GM21825 (cell line): ENCODE measurements at regions not wholly inside any gene's neighbourhood (a gene's known extent, or its start where the extent isn't known, plus 50 kb on each side); places are given as distances from the start of the nearest gene placed in this dataset.
"Not testable (repeated sequence)": the region's sequence is repeated elsewhere in the genome, so short reads cannot be mapped to it uniquely, and the experiment has no call there.

Experiments used
- ATAC-seq: cut with Tn5 transposase; IDR thresholded peaks from one replicate; pipeline ENCODE4 v1.9.1; 2021; ENCODE audit warnings: mild to moderate bottlenecking, moderate library complexity; ENCODE audit not compliant: unreplicated experiment

GRCh38 chrX:40530509-40530908, 50.3 kb upstream of the ATP6AP2 start:
- no peak for ATAC-seq

GRCh38 chrX:40527543-40527942, 53.2 kb upstream of the ATP6AP2 start:
- ATAC-seq, result no peak

- ATAC-seq, result no peak
These were observed 54.4 kb upstream of the ATP6AP2 start for GRCh38 chrX:40526412-40526811.

DNA sequence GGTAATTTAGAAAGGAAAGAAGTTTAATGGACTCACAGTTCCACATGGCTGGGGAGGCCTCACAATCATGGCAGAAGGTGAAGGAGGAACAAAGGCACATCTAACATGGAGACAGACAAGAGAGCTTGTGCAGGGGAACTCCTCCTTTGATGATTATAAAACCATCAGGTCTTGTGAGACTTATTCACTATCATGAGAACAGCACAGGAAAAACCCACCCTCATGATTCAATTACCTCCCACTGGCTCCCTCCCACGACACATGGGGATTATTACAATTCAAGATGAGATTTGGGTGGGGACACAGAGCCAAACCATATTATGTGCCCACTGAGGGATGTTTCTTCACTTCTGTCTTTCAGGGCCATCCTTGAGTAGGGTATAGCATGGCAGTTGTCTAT, 54.9 kb upstream of the ATP6AP2 start:
- not testable (repeated sequence) for ATAC-seq

- ATAC-seq, result no peak
These were observed 56.3 kb upstream of the ATP6AP2 start for GRCh38 chrX:40524423-40524822.

GRCh38 chrX:40523852-40524251, 56.9 kb upstream of the ATP6AP2 start:
- no peak for ATAC-seq

GRCh38 chrX:40521868-40522450, 58.8 kb upstream of the ATP6AP2 start:
- no peak for ATAC-seq

GRCh38 chrX:40514376-40514775, 66.4 kb upstream of the ATP6AP2 start:
- no peak for ATAC-seq

GRCh38 chrX:40513835-40514234, 66.9 kb upstream of the ATP6AP2 start:
- no peak for ATAC-seq

DNA sequence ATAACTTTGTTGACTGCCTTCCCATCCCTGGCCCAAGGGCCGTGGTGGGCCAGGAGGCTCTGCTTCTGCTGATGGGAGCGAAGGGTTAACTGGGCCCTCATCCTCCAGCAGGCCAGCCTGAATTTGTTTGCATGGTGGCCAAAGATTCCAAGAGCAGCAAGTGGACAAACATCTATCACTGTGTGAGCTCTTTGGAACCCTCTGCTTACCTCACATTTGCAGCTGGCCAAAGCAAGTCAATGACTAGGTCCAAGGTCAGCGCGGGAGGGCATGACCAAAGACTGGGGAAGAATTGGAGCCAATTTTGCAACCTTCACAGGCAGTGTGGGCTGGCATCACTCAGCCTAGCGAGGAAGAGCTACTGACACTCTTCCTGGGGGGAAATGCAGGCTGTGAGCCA, 67.8 kb upstream of the ATP6AP2 start:
- ATAC-seq, result no peak

DNA sequence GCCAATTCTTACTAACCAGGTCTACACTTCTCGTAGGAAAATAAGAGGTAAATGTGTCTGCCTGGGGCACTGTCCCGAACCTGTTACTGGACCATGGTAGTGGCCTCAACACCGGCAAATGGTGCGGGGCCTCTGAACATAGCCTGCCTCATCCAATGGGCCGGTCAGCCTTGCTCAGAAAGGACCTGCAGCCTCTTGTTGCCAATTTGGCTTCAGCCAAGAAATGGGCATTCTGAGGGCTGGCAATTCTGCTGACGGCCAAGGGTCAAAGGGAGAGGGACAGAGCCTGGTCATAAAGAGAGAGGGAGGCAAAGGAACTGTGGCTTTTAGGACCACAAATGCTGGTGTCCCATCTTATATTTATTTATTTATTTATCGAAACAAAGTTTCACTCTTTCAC, 69.5 kb upstream of the ATP6AP2 start:
- no peak for ATAC-seq

GRCh38 chrX:40508560-40508959, 72.2 kb upstream of the ATP6AP2 start:
- ATAC-seq, result no peak

- ATAC-seq, result no peak
These were observed 74.4 kb upstream of the ATP6AP2 start for GRCh38 chrX:40506201-40506985.

DNA sequence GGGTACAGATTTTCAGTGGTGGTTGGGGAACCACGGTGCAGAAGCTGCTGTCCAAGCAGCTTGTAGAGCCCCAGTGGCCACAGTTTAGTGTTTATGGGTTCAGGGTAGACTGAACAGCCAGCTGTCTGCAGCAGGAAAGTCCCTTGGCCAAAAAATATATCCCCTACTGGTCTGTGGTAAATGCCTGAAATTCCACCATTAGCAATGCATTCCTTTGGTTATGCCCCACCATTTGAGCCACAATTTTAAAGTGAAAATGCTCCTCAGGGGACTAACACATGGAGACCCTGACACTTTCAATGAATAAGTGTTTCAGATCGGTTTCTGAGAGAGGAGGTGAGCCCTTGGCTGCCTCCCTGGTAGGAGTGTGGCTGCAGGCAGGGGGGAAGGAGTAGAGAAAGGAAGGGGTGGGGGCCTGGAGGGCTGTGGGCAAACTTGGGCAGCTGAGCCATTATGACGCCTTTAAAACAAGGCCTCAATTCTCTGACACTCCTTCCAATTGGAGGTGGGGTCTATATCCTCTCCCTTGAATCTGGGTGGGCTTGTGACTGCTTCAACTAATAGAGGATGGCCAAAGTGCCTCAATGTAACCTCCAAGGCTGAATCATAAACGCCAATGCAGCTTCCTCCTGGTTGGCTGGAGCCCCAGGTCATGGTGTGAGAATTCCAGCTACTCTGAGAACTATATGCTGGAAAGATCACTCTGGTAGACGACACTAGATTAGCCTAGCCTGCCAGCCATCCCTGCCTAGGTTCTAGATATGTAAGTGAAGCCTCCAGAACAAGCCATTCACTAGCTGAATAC, 75.8 kb upstream of the ATP6AP2 start:
- no peak for ATAC-seq

- no peak for ATAC-seq
These were observed 77.7 kb upstream of the ATP6AP2 start for GRCh38 chrX:40503094-40503493.

- no peak for ATAC-seq
These were observed 78.1 kb upstream of the ATP6AP2 start for GRCh38 chrX:40502688-40503087.

- no peak for ATAC-seq
These were observed 79.5 kb upstream of the ATP6AP2 start for GRCh38 chrX:40501164-40501855.

GRCh38 chrX:40496728-40497127, 84.0 kb upstream of the ATP6AP2 start:
- no peak for ATAC-seq

- no peak for ATAC-seq
These were observed 85.1 kb upstream of the ATP6AP2 start for GRCh38 chrX:40495659-40496058.

GRCh38 chrX:40494005-40494404, 86.8 kb upstream of the ATP6AP2 start:
- no peak for ATAC-seq

- ATAC-seq, result no peak
These were observed 92.5 kb upstream of the ATP6AP2 start for GRCh38 chrX:40488296-40488695.
